Neural progenitor cell (in vitro differentiated cells): ENCODE measurements at regions not wholly inside any gene's neighbourhood (a gene's known extent, or its start where the extent isn't known, plus 50 kb on each side); places are given as distances from the start of the nearest gene placed in this dataset.

Experiments used
- EZH2 ChIP-seq: fragments of 200-600 bp; sonication (generic); IDR thresholded peaks from 2 replicates; pipeline ENCODE4 v1.6.1; 2017; ENCODE audit warnings: antibody characterized with exemption, mild to moderate bottlenecking, moderate library complexity
- EZH2phosphoT487 ChIP-seq: fragments of 200-600 bp; sonication (generic); IDR thresholded peaks from 2 replicates; pipeline ENCODE4 v1.6.1; 2017; ENCODE audit warnings: antibody characterized with exemption
- TF ChIP-seq, protein P1 (sequence below): fragments of 200-600 bp; sonication (generic); IDR thresholded peaks from 2 replicates; pipeline ENCODE4 v1.5.1; 2017; ENCODE audit warnings: antibody characterized with exemption, mild to moderate bottlenecking

DNA sequence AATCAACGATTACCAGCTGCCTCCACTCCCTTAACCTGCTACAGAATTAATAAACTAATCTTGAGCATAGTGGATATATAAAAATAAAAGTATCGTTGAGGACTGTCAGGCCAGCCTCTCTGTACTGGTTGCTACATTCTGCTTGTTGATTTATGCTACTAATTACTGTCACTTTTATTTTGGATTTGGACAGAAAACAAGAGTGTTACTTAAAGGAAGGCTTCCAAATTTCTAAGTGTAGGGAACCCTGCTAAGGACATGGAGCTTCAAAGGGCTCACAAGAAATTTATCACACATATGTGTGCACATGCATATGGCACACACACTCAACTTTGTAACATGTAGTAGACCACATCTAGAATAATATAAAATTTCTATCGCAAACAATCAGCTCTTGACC is 141.2 kb upstream of the ANKRD1 start:
- TF ChIP-seq, protein P1, sequence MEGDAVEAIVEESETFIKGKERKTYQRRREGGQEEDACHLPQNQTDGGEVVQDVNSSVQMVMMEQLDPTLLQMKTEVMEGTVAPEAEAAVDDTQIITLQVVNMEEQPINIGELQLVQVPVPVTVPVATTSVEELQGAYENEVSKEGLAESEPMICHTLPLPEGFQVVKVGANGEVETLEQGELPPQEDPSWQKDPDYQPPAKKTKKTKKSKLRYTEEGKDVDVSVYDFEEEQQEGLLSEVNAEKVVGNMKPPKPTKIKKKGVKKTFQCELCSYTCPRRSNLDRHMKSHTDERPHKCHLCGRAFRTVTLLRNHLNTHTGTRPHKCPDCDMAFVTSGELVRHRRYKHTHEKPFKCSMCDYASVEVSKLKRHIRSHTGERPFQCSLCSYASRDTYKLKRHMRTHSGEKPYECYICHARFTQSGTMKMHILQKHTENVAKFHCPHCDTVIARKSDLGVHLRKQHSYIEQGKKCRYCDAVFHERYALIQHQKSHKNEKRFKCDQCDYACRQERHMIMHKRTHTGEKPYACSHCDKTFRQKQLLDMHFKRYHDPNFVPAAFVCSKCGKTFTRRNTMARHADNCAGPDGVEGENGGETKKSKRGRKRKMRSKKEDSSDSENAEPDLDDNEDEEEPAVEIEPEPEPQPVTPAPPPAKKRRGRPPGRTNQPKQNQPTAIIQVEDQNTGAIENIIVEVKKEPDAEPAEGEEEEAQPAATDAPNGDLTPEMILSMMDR: no peak
- TF ChIP-seq EZH2phosphoT487 (no peak), EZH2 (no peak)
